RCC 7860 (cell line): ENCODE measurements at regions not wholly inside any gene's neighbourhood (a gene's known extent, or its start where the extent isn't known, plus 50 kb on each side); places are given as distances from the start of the nearest gene placed in this dataset.
A peak's percentile ranks its signal among the peaks of the same experiment; 100 is the strongest.

Experiments
- DNase-seq: peaks from one replicate; pipeline ENCODE4 v3.0.0-alpha.2; 2015; ENCODE audit warnings: low spot score
- FAIRE-seq: peaks from 2 replicates; lab custom pipeline; 2012; peaks lifted over from hg19 to GRCh38; lab: Jason Lieb, UNC

GRCh38 chr11:79686703-79687419 lies 246.0 kb upstream of the TENM4 start:
- FAIRE-seq: no peak
- no peak for DNase-seq

- FAIRE-seq: no peak
- no peak for DNase-seq
These were observed 243.1 kb upstream of the TENM4 start for GRCh38 chr11:79683930-79684329.

GRCh38 chr11:79678780-79679452 lies 238.1 kb upstream of the TENM4 start:
- no peak for FAIRE-seq

GRCh38 chr11:79676396-79676795 lies 235.6 kb upstream of the TENM4 start:
- FAIRE-seq (no peak), DNase-seq (no peak)

More at GRCh38 chr11:79678780-79679452, 238.1 kb upstream of the TENM4 start:
- DNase-seq: no peak

GRCh38 chr11:79675081-79675480 lies 234.3 kb upstream of the TENM4 start:
- DNase-seq (no peak), FAIRE-seq (no peak)

- FAIRE-seq (no peak), DNase-seq (no peak)
These were observed 232.0 kb upstream of the TENM4 start for GRCh38 chr11:79672786-79673185.

- no peak for FAIRE-seq
- no peak for DNase-seq
These were observed 230.6 kb upstream of the TENM4 start for GRCh38 chr11:79671401-79671800.

GRCh38 chr11:79670882-79671281 lies 230.1 kb upstream of the TENM4 start:
- no peak for DNase-seq
- no peak for FAIRE-seq

- FAIRE-seq (no peak), DNase-seq (no peak)
These were observed 227.7 kb upstream of the TENM4 start for GRCh38 chr11:79668575-79668974.

GRCh38 chr11:79667380-79667779 lies 226.6 kb upstream of the TENM4 start:
- no peak for FAIRE-seq

GRCh38 chr11:79663017-79663416 lies 222.2 kb upstream of the TENM4 start:
- FAIRE-seq (no peak), DNase-seq (no peak)

More at GRCh38 chr11:79667380-79667779, 226.6 kb upstream of the TENM4 start:
- no peak for DNase-seq

- FAIRE-seq: no peak
- DNase-seq: no peak
These were observed 220.5 kb upstream of the TENM4 start for GRCh38 chr11:79661373-79661772.

- no peak for FAIRE-seq
- no peak for DNase-seq
These were observed 208.1 kb upstream of the TENM4 start for GRCh38 chr11:79648766-79649520.

- DNase-seq: no peak
- no peak for FAIRE-seq
These were observed 196.4 kb upstream of the TENM4 start for GRCh38 chr11:79637219-79637618.

- FAIRE-seq (no peak), DNase-seq (no peak)
These were observed 194.1 kb upstream of the TENM4 start for GRCh38 chr11:79634905-79635304.

- FAIRE-seq (no peak), DNase-seq (no peak)
These were observed 186.5 kb upstream of the TENM4 start for GRCh38 chr11:79627281-79627680.

GRCh38 chr11:79626135-79627075 lies 185.6 kb upstream of the TENM4 start:
- FAIRE-seq (no peak), DNase-seq (no peak)

- FAIRE-seq (no peak), DNase-seq (no peak)
These were observed 182.5 kb upstream of the TENM4 start for GRCh38 chr11:79623375-79623774.

GRCh38 chr11:79617561-79617960 lies 176.7 kb upstream of the TENM4 start:
- FAIRE-seq: no peak

GRCh38 chr11:79616392-79616851 lies 175.6 kb upstream of the TENM4 start:
- DNase-seq (peak; percentile 7), FAIRE-seq (no peak)

More at GRCh38 chr11:79617561-79617960, 176.7 kb upstream of the TENM4 start:
- DNase-seq: peak; percentile 34
